ENCODE measurements at regions not wholly inside any gene's neighbourhood (a gene's known extent, or its start where the extent isn't known, plus 50 kb on each side); places are given as distances from the start of the nearest gene placed in this dataset.

GRCh38 chr5:171592736-171593135 lies 173.3 kb downstream of the FGF18 start:
- H3K27ac ChIP-seq = no peak overlapping the region
- no peak overlapping the region for H3K4me3 ChIP-seq
- TF ChIP-seq EZH2phosphoT487 (IDR thresholded peaks at IDR 0.05; ENCODE audit: insufficient read depth, low read depth) (no peak), EZH2 (IDR thresholded peaks at IDR 0.05; ENCODE audit: insufficient read depth, poor library complexity, severe bottlenecking) (no peak)
- H3K4me1 ChIP-seq (ENCODE audit: insufficient read depth) = 0 out of 2 replicates have a peak, but pooled peaks cover 5% of the 10 kb centered on the region
- DNase-seq = peak; percentile 37
- peaks cover 20% of the 10 kb centered on the region for H3K27me3 ChIP-seq (replicated peaks; ENCODE audit: insufficient read depth)
- no peaks in the 10 kb centered on the region for H3K9me2 ChIP-seq (ENCODE audit: insufficient read depth)
- no peaks in the 10 kb centered on the region for H3K9me3 ChIP-seq (ENCODE audit: low read depth)
- no peak overlapping the region for H2AFZ ChIP-seq
- H3K79me2 ChIP-seq (ENCODE audit: insufficient read depth) = no peaks in the 10 kb centered on the region
- WGBS, 2 experiments (ENCODE audit: low coverage in 1 of 2, low lambda C conversion rate in 2 of 2, missing lambda C conversion rate in 2 of 2) = 4 to 6% methylated on average over 3 of the region's 3 CpGs
- peaks cover 5% of the 10 kb centered on the region; the same call in 1 of the 2 replicates for H3F3A ChIP-seq (ENCODE audit: insufficient read depth)
- in situ Hi-C loops (cut with MboI) = no loop called here
- no peak overlapping the region for H3K4me2 ChIP-seq (ENCODE audit: unreplicated experiment)
- H3K36me3 ChIP-seq (ENCODE audit: low read depth) = no peaks in the 10 kb centered on the region
- H3K9ac ChIP-seq = no peak overlapping the region
- no peaks in the 10 kb centered on the region for H4K20me1 ChIP-seq (ENCODE audit: insufficient read depth)

GRCh38 chr5:171593401-171593800 lies 174.0 kb downstream of the FGF18 start:
- H3K9ac ChIP-seq = no peak overlapping the region
- no peaks in the 10 kb centered on the region for H3K9me2 ChIP-seq (ENCODE audit: insufficient read depth)
- H3K79me2 ChIP-seq (ENCODE audit: insufficient read depth) = no peaks in the 10 kb centered on the region
- no peaks in the 10 kb centered on the region for H3K9me3 ChIP-seq (ENCODE audit: low read depth)
- no peaks in the 10 kb centered on the region for H4K20me1 ChIP-seq (ENCODE audit: insufficient read depth)
- DNase-seq = no peak
- H3K4me3 ChIP-seq = no peak overlapping the region
- 0 out of 2 replicates have a peak, but pooled peaks cover 5% of the 10 kb centered on the region for H3K4me1 ChIP-seq (ENCODE audit: insufficient read depth)
- no peak overlapping the region for H3K27ac ChIP-seq
- H3K36me3 ChIP-seq (ENCODE audit: low read depth) = no peaks in the 10 kb centered on the region
- no peak overlapping the region for H3K4me2 ChIP-seq (ENCODE audit: unreplicated experiment)
- in situ Hi-C loops (cut with MboI) = no loop called here
- peaks cover 21% of the 10 kb centered on the region for H3K27me3 ChIP-seq (replicated peaks; ENCODE audit: insufficient read depth)
- 81 to 84% methylated on average over 7 of the region's 7 CpGs for WGBS, 2 experiments (ENCODE audit: low coverage in 1 of 2, low lambda C conversion rate in 2 of 2, missing lambda C conversion rate in 2 of 2)
- peaks cover 5% of the 10 kb centered on the region; the same call in 1 of the 2 replicates for H3F3A ChIP-seq (ENCODE audit: insufficient read depth)
- no peak overlapping the region for H2AFZ ChIP-seq
- TF ChIP-seq EZH2 (IDR thresholded peaks at IDR 0.05; ENCODE audit: insufficient read depth, poor library complexity, severe bottlenecking) (no peak), EZH2phosphoT487 (IDR thresholded peaks at IDR 0.05; ENCODE audit: insufficient read depth, low read depth) (no peak)

GRCh38 chr5:171593976-171594375 lies 174.5 kb downstream of the FGF18 start:
- in situ Hi-C loops (cut with MboI) = no loop called here
- Histone ChIP-seq H3K9ac (no peak overlapping the region), H3K4me1 (ENCODE audit: insufficient read depth) (0 out of 2 replicates have a peak, but pooled peaks cover 5% of the 10 kb centered on the region), H4K20me1 (ENCODE audit: insufficient read depth) (no peaks in the 10 kb centered on the region), H3K79me2 (ENCODE audit: insufficient read depth) (no peaks in the 10 kb centered on the region), H3F3A (ENCODE audit: insufficient read depth) (peaks cover 5% of the 10 kb centered on the region; the same call in 1 of the 2 replicates), H3K4me2 (ENCODE audit: unreplicated experiment) (no peak overlapping the region), H3K9me3 (ENCODE audit: low read depth) (no peaks in the 10 kb centered on the region), H3K36me3 (ENCODE audit: low read depth) (no peaks in the 10 kb centered on the region), H2AFZ (no peak overlapping the region), H3K4me3 (no peak overlapping the region), H3K27ac (no peak overlapping the region), H3K9me2 (ENCODE audit: insufficient read depth) (no peaks in the 10 kb centered on the region), H3K27me3 (replicated peaks; ENCODE audit: insufficient read depth) (peaks cover 19% of the 10 kb centered on the region)
- WGBS, 2 experiments (ENCODE audit: low coverage in 1 of 2, low lambda C conversion rate in 2 of 2, missing lambda C conversion rate in 2 of 2) = 53 to 70% methylated on average over 2 of the region's 2 CpGs
- no peak for DNase-seq
- no peak for TF ChIP-seq EZH2 (IDR thresholded peaks at IDR 0.05; ENCODE audit: insufficient read depth, poor library complexity, severe bottlenecking)
- no peak for TF ChIP-seq EZH2phosphoT487 (IDR thresholded peaks at IDR 0.05; ENCODE audit: insufficient read depth, low read depth)

- peaks cover 5% of the 10 kb centered on the region; the same call in 1 of the 2 replicates for H3F3A ChIP-seq (ENCODE audit: insufficient read depth)
- H2AFZ ChIP-seq = no peak overlapping the region
- no peaks in the 10 kb centered on the region for H3K79me2 ChIP-seq (ENCODE audit: insufficient read depth)
- no peak overlapping the region for H3K27ac ChIP-seq
- no peak overlapping the region for H3K4me2 ChIP-seq (ENCODE audit: unreplicated experiment)
- H3K36me3 ChIP-seq (ENCODE audit: low read depth) = no peaks in the 10 kb centered on the region
- no peak overlapping the region for H3K4me3 ChIP-seq
- peak; percentile 20 for DNase-seq
- no peaks in the 10 kb centered on the region for H3K9me2 ChIP-seq (ENCODE audit: insufficient read depth)
- in situ Hi-C loops (cut with MboI) = no loop called here
- H3K27me3 ChIP-seq (replicated peaks; ENCODE audit: insufficient read depth) = peaks cover 12% of the 10 kb centered on the region; the same call in 1 of the 2 replicates
- H4K20me1 ChIP-seq (ENCODE audit: insufficient read depth) = no peaks in the 10 kb centered on the region
- TF ChIP-seq EZH2 (IDR thresholded peaks at IDR 0.05; ENCODE audit: insufficient read depth, poor library complexity, severe bottlenecking) = no peak
- no peak for TF ChIP-seq EZH2phosphoT487 (IDR thresholded peaks at IDR 0.05; ENCODE audit: insufficient read depth, low read depth)
- no peaks in the 10 kb centered on the region for H3K9me3 ChIP-seq (ENCODE audit: low read depth)
- WGBS, 2 experiments (ENCODE audit: low coverage in 1 of 2, low lambda C conversion rate in 2 of 2, missing lambda C conversion rate in 2 of 2) = 63 to 67% methylated on average over 3 of the region's 3 CpGs
- 0 out of 2 replicates have a peak, but pooled peaks cover 5% of the 10 kb centered on the region for H3K4me1 ChIP-seq (ENCODE audit: insufficient read depth)
- H3K9ac ChIP-seq = no peak overlapping the region
Measured at GRCh38 chr5:171595401-171595800, 176.0 kb downstream of the FGF18 start.

Data from GM23248 (cell line).